GM23248 (cell line): ENCODE measurements at regions not wholly inside any gene's neighbourhood (a gene's known extent, or its start where the extent isn't known, plus 50 kb on each side); places are given as distances from the start of the nearest gene placed in this dataset.

Experiments used
- EZH2 ChIP-seq: fragments of 200-600 bp; sonication (generic); IDR thresholded peaks from 2 replicates; pipeline ENCODE4 v1.6.1; 2018; ENCODE audit warnings: antibody characterized with exemption, mild to moderate bottlenecking; ENCODE audit not compliant: insufficient read depth, poor library complexity, severe bottlenecking
- EZH2phosphoT487 ChIP-seq: fragments of 200-600 bp; sonication (generic); IDR thresholded peaks from 2 replicates; pipeline ENCODE4 v1.6.1; 2018; ENCODE audit warnings: antibody characterized with exemption, moderate library complexity, mild to moderate bottlenecking, low read depth; ENCODE audit not compliant: insufficient read depth

- TF ChIP-seq EZH2 (no peak), EZH2phosphoT487 (no peak)
Measured at GRCh38 chr2:45276914-45277313, 267.7 kb upstream of the SIX2 start.
